A549 (cell line): ENCODE measurements at regions not wholly inside any gene's neighbourhood (a gene's known extent, or its start where the extent isn't known, plus 50 kb on each side); places are given as distances from the start of the nearest gene placed in this dataset.

Experiments used
- ATAC-seq, 2 experiments: fragments of 200-7000 bp in 1 of 2; fragments of >200 bp in 1 of 2; cut with Nextera tagmentation in 1 of 2; cut with Tn5 transposase in 1 of 2; 3 replicates each; pipeline versions ENCODE4 v1.8.0 to v1.9.1; 2018 to 2020; ENCODE audit warnings: mild to moderate bottlenecking in 1 of 2, moderate library complexity in 1 of 2
- CTCF ChIA-PET: fragments of 300-600 bp; sonication (Branson Sonifier 250); formaldehyde crosslinking; extraction: SDS; loops from one replicate; lab custom pipeline; 2021; ENCODE audit warnings: antibody characterized with exemption, inconsistent platforms; lab: Yijun Ruan, JAX
- POLR2A ChIA-PET: fragments of 350-600 bp; formaldehyde crosslinking; extraction: SDS; loops from one replicate; lab custom pipeline; 2021; ENCODE audit warnings: antibody characterized with exemption, inconsistent platforms; lab: Yijun Ruan, JAX
- DNase-seq, 2 experiments: peaks; one replicate each; pipeline versions ENCODE4 v3.0.0 to v3.0.0-alpha.2; 2011 to 2016; ENCODE audit warnings: low read depth in 1 of 2, low spot score in 1 of 2
- FAIRE-seq: peaks from 2 replicates; lab custom pipeline; 2011; peaks lifted over from hg19 to GRCh38; lab: Jason Lieb, UNC
- H3K27ac ChIP-seq, 2 experiments: fragments of >200 bp; sonication (Bioruptor Twin); formaldehyde crosslinking; 3 replicates each; pipeline ENCODE4 v1.5.1; 2016 to 2017
- H3K4me1 ChIP-seq: fragments of >200 bp; sonication (Bioruptor Twin); formaldehyde crosslinking; 3 replicates; pipeline ENCODE4 v1.6.1; 2016
- H3K4me2 ChIP-seq: fragments of >200 bp; sonication (Bioruptor Twin); formaldehyde crosslinking; 3 replicates; pipeline ENCODE4 v1.6.1; 2016
- H3K4me3 ChIP-seq: fragments of >200 bp; sonication (Bioruptor Twin); formaldehyde crosslinking; 3 replicates; pipeline ENCODE4 v1.5.1; 2016
- H3K9me3 ChIP-seq: fragments of >200 bp; sonication (Bioruptor Twin); formaldehyde crosslinking; 3 replicates; pipeline ENCODE4 v1.6.1; 2016
- BHLHE40 ChIP-seq: IDR thresholded peaks from 2 replicates; pipeline ENCODE4 v1.6.1; 2012; ENCODE audit warnings: low read depth, low read length, inconsistent platforms
- CBX2 ChIP-seq: fragments of 200-600 bp; sonication (generic); IDR thresholded peaks from 2 replicates; pipeline ENCODE4 v1.6.1; 2016; ENCODE audit warnings: low read depth, mild to moderate bottlenecking, borderline replicate concordance
- CBX8 ChIP-seq: fragments of 200-600 bp; sonication (generic); IDR thresholded peaks from 2 replicates; pipeline ENCODE4 v1.6.1; 2016
- CEBPB ChIP-seq, 2 experiments: fragments of >200 bp in 1 of 2; sonication (Bioruptor Twin) in 1 of 2; formaldehyde crosslinking in 1 of 2; IDR thresholded peaks; 2 replicates each; pipeline ENCODE4 v1.6.1; 2012 to 2016
- EHF ChIP-seq: fragments of 250-450 bp; sonication (Bioruptor Pico); IDR thresholded peaks from 2 replicates; pipeline ENCODE4 v1.5.0; 2020; ENCODE audit warnings: mild to moderate bottlenecking
- ELK1 ChIP-seq: fragments of 150-350 bp; IDR thresholded peaks from 2 replicates; pipeline ENCODE4 v1.6.1; 2014; ENCODE audit warnings: low read depth, mild to moderate bottlenecking, low read length
- EP300 ChIP-seq, 2 experiments: fragments of >200 bp; sonication (Bioruptor Twin); formaldehyde crosslinking; IDR thresholded peaks; 2 replicates in 1 of 2; 3 replicates in 1 of 2; pipeline ENCODE4 v1.6.1; 2016 to 2017
- ESRRA ChIP-seq: fragments of 150-350 bp; IDR thresholded peaks from 2 replicates; pipeline ENCODE4 v1.6.1; 2014; ENCODE audit warnings: mild to moderate bottlenecking, low read length, borderline replicate concordance
- FOSL2 ChIP-seq, 2 experiments: fragments of 450-650 bp in 1 of 2; fragments of >200 bp in 1 of 2; sonication (Bioruptor Twin) in 1 of 2; formaldehyde crosslinking; IDR thresholded peaks; 2 replicates each; pipeline versions ENCODE4 v1.5.0 to v1.6.1; 2016 to 2020; ENCODE audit warnings: mild to moderate bottlenecking in 1 of 2, moderate library complexity in 1 of 2
- FOXS1 ChIP-seq: fragments of 250-450 bp; sonication (Bioruptor Pico); IDR thresholded peaks from 2 replicates; pipeline ENCODE4 v1.5.0; 2020; ENCODE audit warnings: mild to moderate bottlenecking, moderate library complexity
- HDAC2 ChIP-seq: fragments of 200-600 bp; sonication (generic); IDR thresholded peaks from 2 replicates; pipeline ENCODE4 v1.6.1; 2016
- HEYL ChIP-seq: fragments of 250-450 bp; sonication (Bioruptor Pico); IDR thresholded peaks from 2 replicates; pipeline ENCODE4 v1.8.0; 2021; ENCODE audit warnings: mild to moderate bottlenecking, moderate library complexity
- HOXA7 ChIP-seq: fragments of 250-450 bp; sonication (Bioruptor Pico); IDR thresholded peaks from 2 replicates; pipeline ENCODE4 v1.5.0; 2020; ENCODE audit warnings: mild to moderate bottlenecking, moderate library complexity
- JUNB ChIP-seq: fragments of >200 bp; sonication (Bioruptor Twin); formaldehyde crosslinking; IDR thresholded peaks from 2 replicates; pipeline ENCODE4 v1.6.1; 2016
- KDM5A ChIP-seq: fragments of 200-600 bp; sonication (generic); IDR thresholded peaks from 2 replicates; pipeline ENCODE4 v1.6.1; 2016; ENCODE audit warnings: antibody characterized with exemption, mild to moderate bottlenecking
- MAFK ChIP-seq: fragments of 450-650 bp; IDR thresholded peaks from 2 replicates; pipeline ENCODE4 v1.6.1; 2014; ENCODE audit not compliant: partially characterized antibody
- NFE2L2 ChIP-seq: fragments of 150-350 bp; conservative IDR thresholded peaks from 2 replicates; pipeline ENCODE4 v1.6.1; 2014; ENCODE audit warnings: low read length
- NPAS2 ChIP-seq: fragments of 250-450 bp; sonication (Bioruptor Pico); IDR thresholded peaks from 2 replicates; pipeline ENCODE4 v1.8.0; 2022; ENCODE audit warnings: mild to moderate bottlenecking, moderate library complexity, borderline replicate concordance
- PHF8 ChIP-seq: fragments of 200-600 bp; sonication (generic); IDR thresholded peaks from 2 replicates; pipeline ENCODE4 v1.6.1; 2016; ENCODE audit warnings: low read depth, mild to moderate bottlenecking, antibody characterized with exemption, moderate library complexity, borderline replicate concordance
- POLR2AphosphoS2 ChIP-seq: conservative IDR thresholded peaks from 2 replicates; pipeline ENCODE4 v1.6.1; 2012; ENCODE audit warnings: low read length, improper control_type of control experiment, inconsistent platforms
- RCOR1 ChIP-seq: fragments of 150-350 bp; IDR thresholded peaks from 2 replicates; pipeline ENCODE4 v1.6.1; 2014; ENCODE audit warnings: antibody characterized with exemption, low read length, low read depth
- RFX5 ChIP-seq: fragments of 450-650 bp; IDR thresholded peaks from 2 replicates; pipeline ENCODE4 v1.7.1; 2014; ENCODE audit warnings: antibody characterized with exemption, mild to moderate bottlenecking, moderate library complexity
- RNF2 ChIP-seq: fragments of 200-600 bp; sonication (generic); IDR thresholded peaks from 2 replicates; pipeline ENCODE4 v1.6.1; 2016; ENCODE audit warnings: low read depth, mild to moderate bottlenecking, antibody characterized with exemption, moderate library complexity, borderline replicate concordance
- SMC3 ChIP-seq: fragments of >200 bp; sonication (Bioruptor Twin); formaldehyde crosslinking; IDR thresholded peaks from 3 replicates; pipeline ENCODE4 v1.6.1; 2018; ENCODE audit warnings: inconsistent platforms
- SREBF2 ChIP-seq: fragments of 450-650 bp; IDR thresholded peaks from 2 replicates; pipeline ENCODE4 v1.6.1; 2014; ENCODE audit warnings: mild to moderate bottlenecking, moderate library complexity
- TP53 ChIP-seq: fragments of 250-450 bp; sonication (Bioruptor Pico); IDR thresholded peaks from 2 replicates; pipeline ENCODE4 v1.5.0; 2021; ENCODE audit warnings: mild to moderate bottlenecking, moderate library complexity
- ZSCAN20 ChIP-seq: fragments of 250-450 bp; sonication (Bioruptor Pico); IDR thresholded peaks from 2 replicates; pipeline ENCODE4 v1.8.0; 2022; ENCODE audit warnings: mild to moderate bottlenecking, moderate library complexity
- WGBS: methylation state at CpG from one replicate; pipeline ENCODE4 v1.1.6; 2017; ENCODE audit errors: missing lambda C conversion rate; 5-methylcytosine and 5-hydroxymethylcytosine counted together
- TF ChIP-seq, protein P1 (sequence below): fragments of 250-450 bp; sonication (Bioruptor Pico); IDR thresholded peaks from 2 replicates; pipeline ENCODE4 v1.5.0; 2020; ENCODE audit warnings: low read depth, mild to moderate bottlenecking, moderate library complexity
- TF ChIP-seq, protein P2 (sequence below): fragments of 200-600 bp; sonication (generic); IDR thresholded peaks from 2 replicates; pipeline ENCODE4 v1.6.1; 2016; ENCODE audit warnings: antibody characterized with exemption, mild to moderate bottlenecking, moderate library complexity
- TF ChIP-seq, protein P3 (sequence below): fragments of 450-650 bp; IDR thresholded peaks from 2 replicates; pipeline ENCODE4 v1.6.1; 2014; ENCODE audit warnings: antibody characterized with exemption

DNA sequence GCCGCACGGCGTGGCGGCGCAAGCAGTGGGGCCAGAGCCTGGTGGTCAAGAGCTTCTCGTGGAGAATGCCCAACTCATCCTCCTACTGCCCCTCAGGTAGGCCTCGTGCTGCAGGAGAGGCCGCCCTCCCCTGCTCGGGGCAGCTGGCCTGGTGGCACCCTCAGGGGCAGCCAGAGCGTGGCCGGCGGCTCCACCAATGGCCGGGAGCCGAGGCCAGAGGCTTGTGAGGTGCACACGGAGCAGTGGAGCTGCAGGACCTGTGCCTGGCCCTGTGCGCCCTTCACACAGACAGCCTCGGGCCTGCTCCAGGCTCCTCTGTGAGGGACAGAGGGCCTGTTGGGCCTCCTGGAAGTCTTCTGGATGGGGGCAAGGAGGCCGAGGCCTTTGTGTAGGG lies 85.5 kb downstream of the NPIPB11 start:
- H3K4me3 ChIP-seq: no peak overlapping the region
- no peaks in the 10 kb centered on the region for H3K9me3 ChIP-seq
- no peak overlapping the region for H3K27ac ChIP-seq
- DNase-seq: no peak
- no peak for ATAC-seq
- 93% methylated on average over 6 of the region's 18 CpGs for WGBS
- TF ChIP-seq ZSCAN20 (CRISPR knock-in tag): no peak
- no peak for TF ChIP-seq RFX5
- no peak for TF ChIP-seq MAFK
- no peak for TF ChIP-seq CEBPB (IDR thresholded peaks at IDR 0.05)
- no peak for TF ChIP-seq BHLHE40
- no peak for TF ChIP-seq EP300 (IDR thresholded peaks at IDR 0.05)
- TF ChIP-seq POLR2AphosphoS2: no peak
- TF ChIP-seq SMC3: no peak
- TF ChIP-seq KDM5A: no peak
- TF ChIP-seq RNF2: no peak
- TF ChIP-seq, protein P1, sequence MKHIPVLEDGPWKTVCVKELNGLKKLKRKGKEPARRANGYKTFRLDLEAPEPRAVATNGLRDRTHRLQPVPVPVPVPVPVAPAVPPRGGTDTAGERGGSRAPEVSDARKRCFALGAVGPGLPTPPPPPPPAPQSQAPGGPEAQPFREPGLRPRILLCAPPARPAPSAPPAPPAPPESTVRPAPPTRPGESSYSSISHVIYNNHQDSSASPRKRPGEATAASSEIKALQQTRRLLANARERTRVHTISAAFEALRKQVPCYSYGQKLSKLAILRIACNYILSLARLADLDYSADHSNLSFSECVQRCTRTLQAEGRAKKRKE (CRISPR knock-in tag): no peak
- TF ChIP-seq HOXA7 (CRISPR knock-in tag): no peak
- no peak for TF ChIP-seq HEYL (CRISPR knock-in tag)
- TF ChIP-seq, protein P2, sequence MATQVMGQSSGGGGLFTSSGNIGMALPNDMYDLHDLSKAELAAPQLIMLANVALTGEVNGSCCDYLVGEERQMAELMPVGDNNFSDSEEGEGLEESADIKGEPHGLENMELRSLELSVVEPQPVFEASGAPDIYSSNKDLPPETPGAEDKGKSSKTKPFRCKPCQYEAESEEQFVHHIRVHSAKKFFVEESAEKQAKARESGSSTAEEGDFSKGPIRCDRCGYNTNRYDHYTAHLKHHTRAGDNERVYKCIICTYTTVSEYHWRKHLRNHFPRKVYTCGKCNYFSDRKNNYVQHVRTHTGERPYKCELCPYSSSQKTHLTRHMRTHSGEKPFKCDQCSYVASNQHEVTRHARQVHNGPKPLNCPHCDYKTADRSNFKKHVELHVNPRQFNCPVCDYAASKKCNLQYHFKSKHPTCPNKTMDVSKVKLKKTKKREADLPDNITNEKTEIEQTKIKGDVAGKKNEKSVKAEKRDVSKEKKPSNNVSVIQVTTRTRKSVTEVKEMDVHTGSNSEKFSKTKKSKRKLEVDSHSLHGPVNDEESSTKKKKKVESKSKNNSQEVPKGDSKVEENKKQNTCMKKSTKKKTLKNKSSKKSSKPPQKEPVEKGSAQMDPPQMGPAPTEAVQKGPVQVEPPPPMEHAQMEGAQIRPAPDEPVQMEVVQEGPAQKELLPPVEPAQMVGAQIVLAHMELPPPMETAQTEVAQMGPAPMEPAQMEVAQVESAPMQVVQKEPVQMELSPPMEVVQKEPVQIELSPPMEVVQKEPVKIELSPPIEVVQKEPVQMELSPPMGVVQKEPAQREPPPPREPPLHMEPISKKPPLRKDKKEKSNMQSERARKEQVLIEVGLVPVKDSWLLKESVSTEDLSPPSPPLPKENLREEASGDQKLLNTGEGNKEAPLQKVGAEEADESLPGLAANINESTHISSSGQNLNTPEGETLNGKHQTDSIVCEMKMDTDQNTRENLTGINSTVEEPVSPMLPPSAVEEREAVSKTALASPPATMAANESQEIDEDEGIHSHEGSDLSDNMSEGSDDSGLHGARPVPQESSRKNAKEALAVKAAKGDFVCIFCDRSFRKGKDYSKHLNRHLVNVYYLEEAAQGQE: no peak
- TF ChIP-seq SREBF2: no peak
- no peak for TF ChIP-seq ELK1
- no peak for TF ChIP-seq ESRRA
- no peak for TF ChIP-seq PHF8
- no peak for TF ChIP-seq EHF (CRISPR knock-in tag)
- no peak overlapping the region for H3K4me2 ChIP-seq
- CTCF ChIA-PET: no interaction called here
- FAIRE-seq: no peak
- POLR2A ChIA-PET: no interaction called here
- no peaks in the 10 kb centered on the region for H3K4me1 ChIP-seq

GRCh38 chr16:29320274-29320999 lies 86.1 kb downstream of the NPIPB11 start:
- Histone ChIP-seq H3K4me1 (no peaks in the 10 kb centered on the region), H3K27ac (no peak overlapping the region), H3K9me3 (no peaks in the 10 kb centered on the region), H3K4me2 (no peak overlapping the region), H3K4me3 (no peak overlapping the region)
- no peak for FAIRE-seq
- DNase-seq: no peak
- 89% methylated on average over 13 of the region's 14 CpGs for WGBS
- ATAC-seq: no peak
- CTCF ChIA-PET: no interaction called here
- POLR2A ChIA-PET: no interaction called here
- TF ChIP-seq NPAS2 (CRISPR knock-in tag) (no peak), CBX8 (no peak), CBX2 (no peak), TP53 (CRISPR knock-in tag) (no peak), EP300 (IDR thresholded peaks at IDR 0.05) (no peak), RFX5 (no peak), FOXS1 (CRISPR knock-in tag) (no peak), HDAC2 (no peak), ESRRA (no peak), JUNB (no peak), ELK1 (no peak), RCOR1 (no peak), NFE2L2 (no peak), BHLHE40 (no peak), FOSL2 (IDR thresholded peaks at IDR 0.05) (no peak), FOSL2 (CRISPR knock-in tag; IDR thresholded peaks at IDR 0.05) (no peak)
- TF ChIP-seq, protein P3, sequence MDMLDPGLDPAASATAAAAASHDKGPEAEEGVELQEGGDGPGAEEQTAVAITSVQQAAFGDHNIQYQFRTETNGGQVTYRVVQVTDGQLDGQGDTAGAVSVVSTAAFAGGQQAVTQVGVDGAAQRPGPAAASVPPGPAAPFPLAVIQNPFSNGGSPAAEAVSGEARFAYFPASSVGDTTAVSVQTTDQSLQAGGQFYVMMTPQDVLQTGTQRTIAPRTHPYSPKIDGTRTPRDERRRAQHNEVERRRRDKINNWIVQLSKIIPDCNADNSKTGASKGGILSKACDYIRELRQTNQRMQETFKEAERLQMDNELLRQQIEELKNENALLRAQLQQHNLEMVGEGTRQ: no peak
